ENCODE measurements at regions not wholly inside any gene's neighbourhood (a gene's known extent, or its start where the extent isn't known, plus 50 kb on each side); places are given as distances from the start of the nearest gene placed in this dataset.

- Mint-ChIP-seq H3K27me3 (ENCODE audit: low read depth) (no peaks in the 10 kb centered on the region), H3K27ac (no peak overlapping the region), H3K4me3 (no peak overlapping the region), H3K36me3 (ENCODE audit: low read depth) (peaks cover 5% of the 10 kb centered on the region), H3K4me1 (no peaks in the 10 kb centered on the region), H3K9me3 (peaks cover 23% of the 10 kb centered on the region)
- no peak for TF ChIP-seq CTCF (IDR thresholded peaks at IDR 0.05; ENCODE audit: unreplicated experiment in 3 of 3)
Measured at GRCh38 chr3:145058483-145058882, 1086.9 kb downstream of the DIPK2A start.

DNA sequence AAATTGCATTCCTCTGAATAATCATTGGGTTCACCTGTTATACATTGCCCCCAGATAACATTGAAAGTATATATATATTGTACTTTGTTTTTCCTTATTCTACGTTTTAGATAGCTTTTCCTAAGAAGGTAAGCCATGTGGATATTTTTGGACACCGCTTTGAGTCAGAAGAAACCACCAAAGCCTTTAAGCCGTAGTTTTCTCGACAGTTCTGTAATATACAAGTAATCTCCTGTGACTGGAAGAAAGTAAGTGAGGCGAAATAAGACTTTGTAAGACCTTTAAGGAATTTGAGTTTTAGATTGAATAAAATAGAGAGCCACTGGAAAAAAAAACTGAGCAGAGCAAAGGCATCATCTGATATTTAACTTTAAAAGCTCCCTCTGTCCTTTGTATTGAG lies 1092.0 kb downstream of the DIPK2A start:
- TF ChIP-seq CTCF (IDR thresholded peaks at IDR 0.05; ENCODE audit: unreplicated experiment in 3 of 3), result no peak
- H3K27me3 Mint-ChIP-seq (ENCODE audit: low read depth), result no peaks in the 10 kb centered on the region
- H3K4me1 Mint-ChIP-seq, result no peaks in the 10 kb centered on the region
- H3K36me3 Mint-ChIP-seq (ENCODE audit: low read depth), result peaks cover 5% of the 10 kb centered on the region
- H3K9me3 Mint-ChIP-seq, result peaks cover 34% of the 10 kb centered on the region
- no peak overlapping the region for H3K4me3 Mint-ChIP-seq
- no peak overlapping the region for H3K27ac Mint-ChIP-seq

- H3K27ac Mint-ChIP-seq, result no peak overlapping the region
- no peak for TF ChIP-seq CTCF (IDR thresholded peaks at IDR 0.05; ENCODE audit: unreplicated experiment in 3 of 3)
- no peaks in the 10 kb centered on the region for H3K36me3 Mint-ChIP-seq (ENCODE audit: low read depth)
- no peak overlapping the region for H3K4me3 Mint-ChIP-seq
- no peaks in the 10 kb centered on the region for H3K4me1 Mint-ChIP-seq
- H3K27me3 Mint-ChIP-seq (ENCODE audit: low read depth), result no peaks in the 10 kb centered on the region
- peaks cover 4% of the 10 kb centered on the region for H3K9me3 Mint-ChIP-seq
Measured at GRCh38 chr3:145070795-145071194, 1090.2 kb downstream of the PLOD2 start.

DNA sequence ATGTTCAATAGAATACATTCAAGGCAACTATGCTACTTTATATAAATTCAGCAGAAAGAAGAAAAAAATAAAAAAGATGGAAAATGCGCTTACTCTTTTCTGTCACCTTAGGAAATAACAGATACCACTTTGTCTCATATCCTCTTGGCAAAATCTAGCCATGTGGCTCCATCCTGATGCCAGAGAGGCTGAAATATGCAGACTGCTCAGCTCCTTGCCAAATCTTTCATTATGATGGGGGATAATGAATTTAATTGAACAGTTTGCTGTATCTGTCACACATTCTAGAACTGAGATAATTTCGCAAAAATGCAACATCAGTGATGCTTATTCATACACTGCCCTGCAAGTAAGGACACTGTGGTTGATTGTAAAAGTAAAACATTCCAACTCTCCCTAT lies 1081.5 kb downstream of the PLOD2 start:
- Mint-ChIP-seq H3K36me3 (ENCODE audit: low read depth) (no peaks in the 10 kb centered on the region), H3K9me3 (no peaks in the 10 kb centered on the region), H3K27me3 (ENCODE audit: low read depth) (no peaks in the 10 kb centered on the region), H3K27ac (no peak overlapping the region), H3K4me3 (no peak overlapping the region), H3K4me1 (no peaks in the 10 kb centered on the region)
- no peak for TF ChIP-seq CTCF (IDR thresholded peaks at IDR 0.05; ENCODE audit: unreplicated experiment in 3 of 3)

DNA sequence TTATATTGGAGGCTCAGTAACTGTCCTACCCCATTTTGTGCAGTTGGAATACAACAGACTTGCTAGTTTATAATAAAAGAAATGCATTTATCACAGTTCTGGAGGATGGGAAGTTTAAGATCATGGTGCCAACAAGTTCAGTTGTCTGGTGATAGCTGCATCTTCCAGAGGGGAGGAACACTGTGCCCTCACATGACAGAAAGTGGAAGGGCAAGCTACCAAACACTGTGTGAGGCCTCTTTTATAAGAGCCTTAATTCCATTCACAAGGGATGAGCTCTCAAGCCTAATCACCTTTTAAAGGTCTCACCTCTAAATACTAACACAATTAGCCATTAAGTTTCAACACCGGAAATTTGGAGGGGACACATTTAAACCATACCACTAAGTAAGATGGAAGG lies 1073.9 kb downstream of the PLOD2 start:
- no peaks in the 10 kb centered on the region for H3K27me3 Mint-ChIP-seq (ENCODE audit: low read depth)
- H3K36me3 Mint-ChIP-seq (ENCODE audit: low read depth), result no peaks in the 10 kb centered on the region
- H3K9me3 Mint-ChIP-seq, result no peaks in the 10 kb centered on the region
- H3K27ac Mint-ChIP-seq, result no peak overlapping the region
- no peak overlapping the region for H3K4me3 Mint-ChIP-seq
- TF ChIP-seq CTCF (IDR thresholded peaks at IDR 0.05; ENCODE audit: unreplicated experiment in 3 of 3), result no peak
- no peaks in the 10 kb centered on the region for H3K4me1 Mint-ChIP-seq

- Mint-ChIP-seq H3K36me3 (ENCODE audit: low read depth) (no peaks in the 10 kb centered on the region), H3K27me3 (ENCODE audit: low read depth) (no peaks in the 10 kb centered on the region), H3K9me3 (no peaks in the 10 kb centered on the region), H3K27ac (no peak overlapping the region), H3K4me1 (no peaks in the 10 kb centered on the region), H3K4me3 (no peak overlapping the region)
- no peak for TF ChIP-seq CTCF (IDR thresholded peaks at IDR 0.05; ENCODE audit: unreplicated experiment in 3 of 3)
Measured at GRCh38 chr3:145088917-145089316, 1072.1 kb downstream of the PLOD2 start.
